Caco-2 (cell line): ENCODE measurements at regions not wholly inside any gene's neighbourhood (a gene's known extent, or its start where the extent isn't known, plus 50 kb on each side); places are given as distances from the start of the nearest gene placed in this dataset.

Experiments used
- BruUV-seq: library from RNA; stranded (reverse); fragments of 400-500 nt; replicated peaks from 2 replicates; lab custom pipeline; 2021; lab: Mats Ljungman, UMichigan
- CTCF ChIA-PET: fragments of 300-600 bp; sonication (Branson Sonifier 250); formaldehyde crosslinking; loops from one replicate; lab custom pipeline; 2022; ENCODE audit warnings: antibody characterized with exemption; lab: Charles Lee
- POLR2A ChIA-PET: fragments of 300-600 bp; sonication (Branson Sonifier 250); formaldehyde crosslinking; loops from one replicate; lab custom pipeline; 2022; ENCODE audit warnings: antibody characterized with exemption; lab: Charles Lee
- DNase-seq, 2 experiments: peaks; one replicate each; pipeline versions ENCODE4 v3.0.0 to v3.0.0-alpha.2; 2020 to 2022
- H3K27me3 ChIP-seq: replicated peaks from 2 replicates; pipeline ENCODE4 v1.6.0; 2011; ENCODE audit warnings: low read length; ENCODE audit not compliant: control insufficient read depth, insufficient read depth
- H3K36me3 ChIP-seq: 2 replicates; pipeline ENCODE4 v1.5.1; 2011; ENCODE audit warnings: low read length; ENCODE audit not compliant: control insufficient read depth, insufficient read depth
- H3K4me1 ChIP-seq: fragments of 250-450 bp; sonication (Bioruptor Pico); 2 replicates; pipeline ENCODE4 v1.5.1; 2020; ENCODE audit warnings: mild to moderate bottlenecking
- H3K4me3 ChIP-seq: 2 replicates; pipeline ENCODE4 v1.5.1; 2011; ENCODE audit warnings: low read depth, mild to moderate bottlenecking, control low read depth, low read length
- H3K9me3 ChIP-seq: fragments of 250-450 bp; sonication (Bioruptor Pico); 2 replicates; pipeline ENCODE4 v1.5.1; 2020; ENCODE audit warnings: mild to moderate bottlenecking, moderate library complexity
- H3K27ac Mint-ChIP-seq: one replicate; pipeline ENCODE4 v1.8.0; 2022; ENCODE audit warnings: mixed read lengths; ENCODE audit not compliant: unreplicated experiment
- H3K27me3 Mint-ChIP-seq: one replicate; pipeline ENCODE4 v1.8.0; 2022; ENCODE audit warnings: mixed read lengths; ENCODE audit not compliant: insufficient read depth, unreplicated experiment
- H3K36me3 Mint-ChIP-seq: one replicate; pipeline ENCODE4 v1.8.0; 2022; ENCODE audit warnings: mild to moderate bottlenecking, mixed read lengths; ENCODE audit not compliant: insufficient read depth, unreplicated experiment
- H3K4me1 Mint-ChIP-seq: one replicate; pipeline ENCODE4 v1.8.0; 2022; ENCODE audit warnings: low read depth, mixed read lengths; ENCODE audit not compliant: unreplicated experiment
- H3K4me3 Mint-ChIP-seq: one replicate; pipeline ENCODE4 v1.8.0; 2022; ENCODE audit warnings: mild to moderate bottlenecking, moderate library complexity, mixed read lengths; ENCODE audit not compliant: unreplicated experiment
- H3K9me3 Mint-ChIP-seq: one replicate; pipeline ENCODE4 v1.8.0; 2022; ENCODE audit warnings: mixed read lengths; ENCODE audit not compliant: unreplicated experiment
- intact Hi-C: fragments of 100-400 bp; cut with micrococcal nuclease; formaldehyde crosslinking; loops from one replicate; pipeline ENCODE4 v1.10.0; 2022; ENCODE audit not compliant: unreplicated experiment
- TF ChIP-seq, protein P1 (sequence below), 2 experiments: fragments of 200-600 bp in 1 of 2; IDR thresholded peaks; 1 replicate in 1 of 2; 2 replicates in 1 of 2; pipeline versions ENCODE4 v1.5.1 to v1.8.0; 2011 to 2022; ENCODE audit warnings: antibody characterized with exemption in 1 of 2, control low read depth in 1 of 2, inconsistent platforms in 1 of 2, low read depth in 1 of 2, low read length in 1 of 2, mild to moderate bottlenecking in 1 of 2, moderate library complexity in 1 of 2; ENCODE audit not compliant: insufficient read depth in 1 of 2, severe bottlenecking in 1 of 2, unreplicated experiment in 1 of 2

DNA sequence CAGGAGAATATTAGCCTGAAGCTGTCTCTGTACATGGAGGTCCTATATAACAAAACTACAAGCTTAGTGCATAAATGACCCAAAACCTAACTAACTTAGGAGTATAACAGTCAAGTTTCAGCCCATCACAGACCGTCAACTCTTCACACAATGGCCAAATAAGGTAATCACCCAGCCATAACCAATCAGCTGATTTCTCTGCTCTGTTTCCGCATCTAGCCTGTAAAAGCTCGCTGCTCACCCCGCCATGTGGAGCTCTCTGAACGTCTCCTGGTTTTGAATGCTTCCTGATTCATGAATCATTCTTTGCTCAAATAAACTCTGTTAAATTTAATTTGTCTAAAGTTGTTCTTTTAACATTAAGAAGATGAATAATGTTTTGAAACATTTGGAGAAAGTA is 593.6 kb downstream of the TMX3 start:
- Mint-ChIP-seq H3K27me3 (no peaks in the 10 kb centered on the region), H3K9me3 (no peaks in the 10 kb centered on the region), H3K4me1 (no peaks in the 10 kb centered on the region), H3K27ac (no peak overlapping the region), H3K4me3 (no peak overlapping the region), H3K36me3 (no peaks in the 10 kb centered on the region)
- ChIA-PET POLR2A (no interaction called here), CTCF (no interaction called here)
- no peaks in the 10 kb centered on the region for H3K27me3 ChIP-seq
- intact Hi-C loops: no loop called here
- TF ChIP-seq, protein P1, sequence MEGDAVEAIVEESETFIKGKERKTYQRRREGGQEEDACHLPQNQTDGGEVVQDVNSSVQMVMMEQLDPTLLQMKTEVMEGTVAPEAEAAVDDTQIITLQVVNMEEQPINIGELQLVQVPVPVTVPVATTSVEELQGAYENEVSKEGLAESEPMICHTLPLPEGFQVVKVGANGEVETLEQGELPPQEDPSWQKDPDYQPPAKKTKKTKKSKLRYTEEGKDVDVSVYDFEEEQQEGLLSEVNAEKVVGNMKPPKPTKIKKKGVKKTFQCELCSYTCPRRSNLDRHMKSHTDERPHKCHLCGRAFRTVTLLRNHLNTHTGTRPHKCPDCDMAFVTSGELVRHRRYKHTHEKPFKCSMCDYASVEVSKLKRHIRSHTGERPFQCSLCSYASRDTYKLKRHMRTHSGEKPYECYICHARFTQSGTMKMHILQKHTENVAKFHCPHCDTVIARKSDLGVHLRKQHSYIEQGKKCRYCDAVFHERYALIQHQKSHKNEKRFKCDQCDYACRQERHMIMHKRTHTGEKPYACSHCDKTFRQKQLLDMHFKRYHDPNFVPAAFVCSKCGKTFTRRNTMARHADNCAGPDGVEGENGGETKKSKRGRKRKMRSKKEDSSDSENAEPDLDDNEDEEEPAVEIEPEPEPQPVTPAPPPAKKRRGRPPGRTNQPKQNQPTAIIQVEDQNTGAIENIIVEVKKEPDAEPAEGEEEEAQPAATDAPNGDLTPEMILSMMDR (IDR thresholded peaks at IDR 0.05; ENCODE audit: insufficient read depth in 1 of 2, low read depth in 1 of 2, low read length in 1 of 2, severe bottlenecking in 1 of 2, unreplicated experiment in 1 of 2): no peak
- no peak for DNase-seq
- H3K36me3 ChIP-seq: no peaks in the 10 kb centered on the region
- no peaks in the 10 kb centered on the region for H3K4me1 ChIP-seq
- BruUV-seq: no TSS peak
- no peaks in the 10 kb centered on the region for H3K9me3 ChIP-seq
- no peak overlapping the region for H3K4me3 ChIP-seq

GRCh38 chr18:68114989-68115388 is 598.5 kb upstream of the DSEL start:
- Mint-ChIP-seq H3K9me3 (no peaks in the 10 kb centered on the region), H3K4me1 (no peaks in the 10 kb centered on the region), H3K27ac (no peak overlapping the region), H3K4me3 (no peak overlapping the region), H3K27me3 (no peaks in the 10 kb centered on the region), H3K36me3 (no peaks in the 10 kb centered on the region)
- intact Hi-C loops: no loop called here
- no peaks in the 10 kb centered on the region for H3K27me3 ChIP-seq
- no peaks in the 10 kb centered on the region for H3K4me1 ChIP-seq
- no peaks in the 10 kb centered on the region for H3K9me3 ChIP-seq
- H3K36me3 ChIP-seq: no peaks in the 10 kb centered on the region
- no TSS peak for BruUV-seq
- no peak overlapping the region for H3K4me3 ChIP-seq
- TF ChIP-seq, protein P1 (IDR thresholded peaks at IDR 0.05; ENCODE audit: insufficient read depth in 1 of 2, low read depth in 1 of 2, low read length in 1 of 2, severe bottlenecking in 1 of 2, unreplicated experiment in 1 of 2): no peak
- POLR2A ChIA-PET: no interaction called here
- CTCF ChIA-PET: no interaction called here
- no peak for DNase-seq

- Histone ChIP-seq H3K36me3 (no peaks in the 10 kb centered on the region), H3K27me3 (no peaks in the 10 kb centered on the region), H3K4me1 (no peaks in the 10 kb centered on the region), H3K9me3 (no peaks in the 10 kb centered on the region), H3K4me3 (no peak overlapping the region)
- intact Hi-C loops: no loop called here
- no peak overlapping the region for H3K4me3 Mint-ChIP-seq
- ChIA-PET CTCF (no interaction called here), POLR2A (no interaction called here)
- no peaks in the 10 kb centered on the region for H3K4me1 Mint-ChIP-seq
- BruUV-seq: no TSS peak
- no peak for DNase-seq
- H3K9me3 Mint-ChIP-seq: no peaks in the 10 kb centered on the region
- TF ChIP-seq, protein P1 (IDR thresholded peaks at IDR 0.05; ENCODE audit: insufficient read depth in 1 of 2, low read depth in 1 of 2, low read length in 1 of 2, severe bottlenecking in 1 of 2, unreplicated experiment in 1 of 2): no peak
- H3K27ac Mint-ChIP-seq: no peak overlapping the region
- H3K36me3 Mint-ChIP-seq: no peaks in the 10 kb centered on the region
- H3K27me3 Mint-ChIP-seq: no peaks in the 10 kb centered on the region
Observed at GRCh38 chr18:68104036-68104435, 587.5 kb upstream of the DSEL start.
